ENCODE measurements at regions not wholly inside any gene's neighbourhood (a gene's known extent, or its start where the extent isn't known, plus 50 kb on each side); places are given as distances from the start of the nearest gene placed in this dataset.

- Mint-ChIP-seq H3K4me1 (ENCODE audit: low read depth) (peaks cover 11% of the 10 kb centered on the region), H3K9me3 (no peaks in the 10 kb centered on the region), H3K36me3 (ENCODE audit: low read depth) (0 out of 2 replicates have a peak, but pooled peaks cover 6% of the 10 kb centered on the region), H3K27ac (no peak overlapping the region), H3K4me3 (no peak overlapping the region), H3K27me3 (ENCODE audit: insufficient read depth) (peaks cover 1% of the 10 kb centered on the region; the same call in 1 of the 2 replicates)
- no peak for DNase-seq
- TF ChIP-seq CTCF (IDR thresholded peaks at IDR 0.05) = no peak
These were observed 322.4 kb downstream of the TNS1 start for GRCh38 chr2:217680381-217680780.

GRCh38 chr2:217673627-217674026 lies 329.2 kb downstream of the TNS1 start:
- Mint-ChIP-seq H3K27me3 (ENCODE audit: insufficient read depth) (peaks cover 1% of the 10 kb centered on the region; the same call in 1 of the 2 replicates), H3K4me1 (ENCODE audit: low read depth) (peaks cover 30% of the 10 kb centered on the region), H3K36me3 (ENCODE audit: low read depth) (0 out of 2 replicates have a peak, but pooled peaks cover 10% of the 10 kb centered on the region), H3K9me3 (no peaks in the 10 kb centered on the region), H3K27ac (no peak overlapping the region), H3K4me3 (no peak overlapping the region; the same call in 1 of the 2 replicates)
- no peak for DNase-seq
- TF ChIP-seq CTCF (IDR thresholded peaks at IDR 0.05) = no peak

GRCh38 chr2:217672472-217672871 lies 330.3 kb downstream of the TNS1 start:
- H3K36me3 Mint-ChIP-seq (ENCODE audit: low read depth) = 0 out of 2 replicates have a peak, but pooled peaks cover 7% of the 10 kb centered on the region
- H3K27ac Mint-ChIP-seq = no peak overlapping the region
- no peak for DNase-seq
- H3K27me3 Mint-ChIP-seq (ENCODE audit: insufficient read depth) = peaks cover 1% of the 10 kb centered on the region; the same call in 1 of the 2 replicates
- H3K4me3 Mint-ChIP-seq = no peak overlapping the region
- TF ChIP-seq CTCF (IDR thresholded peaks at IDR 0.05) = no peak
- H3K4me1 Mint-ChIP-seq (ENCODE audit: low read depth) = peaks cover 30% of the 10 kb centered on the region
- no peaks in the 10 kb centered on the region for H3K9me3 Mint-ChIP-seq

- DNase-seq = no peak
- no peak overlapping the region for H3K27ac Mint-ChIP-seq
- peaks cover 35% of the 10 kb centered on the region for H3K4me1 Mint-ChIP-seq (ENCODE audit: low read depth)
- H3K36me3 Mint-ChIP-seq (ENCODE audit: low read depth) = 0 out of 2 replicates have a peak, but pooled peaks cover 4% of the 10 kb centered on the region
- no peak overlapping the region for H3K4me3 Mint-ChIP-seq
- no peak for TF ChIP-seq CTCF (IDR thresholded peaks at IDR 0.05)
- H3K27me3 Mint-ChIP-seq (ENCODE audit: insufficient read depth) = peaks cover 1% of the 10 kb centered on the region
- H3K9me3 Mint-ChIP-seq = no peaks in the 10 kb centered on the region
These were observed 330.9 kb downstream of the TNS1 start for GRCh38 chr2:217671871-217672270.

GRCh38 chr2:217671075-217671474 lies 331.7 kb downstream of the TNS1 start:
- TF ChIP-seq CTCF (IDR thresholded peaks at IDR 0.05) = no peak
- Mint-ChIP-seq H3K4me1 (ENCODE audit: low read depth) (peaks cover 39% of the 10 kb centered on the region), H3K27ac (no peak overlapping the region), H3K4me3 (no peak overlapping the region), H3K27me3 (ENCODE audit: insufficient read depth) (peaks cover 3% of the 10 kb centered on the region), H3K36me3 (ENCODE audit: low read depth) (0 out of 2 replicates have a peak, but pooled peaks cover 4% of the 10 kb centered on the region), H3K9me3 (no peaks in the 10 kb centered on the region)
- DNase-seq = no peak

GRCh38 chr2:217669831-217670230 lies 333.0 kb downstream of the TNS1 start:
- H3K27me3 Mint-ChIP-seq (ENCODE audit: insufficient read depth) = peaks cover 3% of the 10 kb centered on the region
- TF ChIP-seq CTCF (IDR thresholded peaks at IDR 0.05) = no peak
- H3K4me1 Mint-ChIP-seq (ENCODE audit: low read depth) = peaks cover 48% of the 10 kb centered on the region
- H3K9me3 Mint-ChIP-seq = no peaks in the 10 kb centered on the region
- H3K27ac Mint-ChIP-seq = no peak overlapping the region
- H3K4me3 Mint-ChIP-seq = no peak overlapping the region
- DNase-seq = no peak
- 0 out of 2 replicates have a peak, but pooled peaks cover 7% of the 10 kb centered on the region for H3K36me3 Mint-ChIP-seq (ENCODE audit: low read depth)

Data from HFFc6 (cell line).